C4-2B (cell line): ENCODE measurements at regions not wholly inside any gene's neighbourhood (a gene's known extent, or its start where the extent isn't known, plus 50 kb on each side); places are given as distances from the start of the nearest gene placed in this dataset.

Experiments used
- ZFX ChIP-seq: fragments of 450-650 bp; IDR thresholded peaks from 2 replicates; pipeline ENCODE4 v1.6.1; 2017
- TF ChIP-seq, protein P1 (sequence below): fragments of 450-650 bp; conservative IDR thresholded peaks from 2 replicates; pipeline ENCODE4 v1.5.1; 2017; ENCODE audit warnings: mild to moderate bottlenecking

DNA sequence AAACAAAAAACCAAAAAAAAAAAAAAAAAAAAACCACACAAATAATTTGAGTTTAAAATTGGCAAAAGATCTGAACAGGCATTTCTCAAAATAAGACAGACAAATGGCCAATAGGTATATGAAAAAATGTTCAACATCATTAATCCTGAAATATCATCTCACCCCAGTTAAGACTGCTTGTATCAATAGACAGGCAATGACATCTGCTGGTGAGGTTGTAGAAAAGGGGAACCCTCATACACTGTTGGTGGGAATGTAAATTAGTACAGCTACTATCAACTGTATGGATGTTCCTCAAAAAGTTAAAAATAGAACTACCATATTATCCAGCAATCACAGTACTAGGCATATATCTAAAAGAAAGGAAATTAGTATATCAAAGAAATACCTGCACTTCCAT lies 523.1 kb downstream of the XIRP2 start:
- TF ChIP-seq, protein P1, sequence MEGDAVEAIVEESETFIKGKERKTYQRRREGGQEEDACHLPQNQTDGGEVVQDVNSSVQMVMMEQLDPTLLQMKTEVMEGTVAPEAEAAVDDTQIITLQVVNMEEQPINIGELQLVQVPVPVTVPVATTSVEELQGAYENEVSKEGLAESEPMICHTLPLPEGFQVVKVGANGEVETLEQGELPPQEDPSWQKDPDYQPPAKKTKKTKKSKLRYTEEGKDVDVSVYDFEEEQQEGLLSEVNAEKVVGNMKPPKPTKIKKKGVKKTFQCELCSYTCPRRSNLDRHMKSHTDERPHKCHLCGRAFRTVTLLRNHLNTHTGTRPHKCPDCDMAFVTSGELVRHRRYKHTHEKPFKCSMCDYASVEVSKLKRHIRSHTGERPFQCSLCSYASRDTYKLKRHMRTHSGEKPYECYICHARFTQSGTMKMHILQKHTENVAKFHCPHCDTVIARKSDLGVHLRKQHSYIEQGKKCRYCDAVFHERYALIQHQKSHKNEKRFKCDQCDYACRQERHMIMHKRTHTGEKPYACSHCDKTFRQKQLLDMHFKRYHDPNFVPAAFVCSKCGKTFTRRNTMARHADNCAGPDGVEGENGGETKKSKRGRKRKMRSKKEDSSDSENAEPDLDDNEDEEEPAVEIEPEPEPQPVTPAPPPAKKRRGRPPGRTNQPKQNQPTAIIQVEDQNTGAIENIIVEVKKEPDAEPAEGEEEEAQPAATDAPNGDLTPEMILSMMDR, result 0 out of 2 replicates have a peak, but pooled peaks have one; percentile 7
- no peak for TF ChIP-seq ZFX
